ENCODE measurements at regions not wholly inside any gene's neighbourhood (a gene's known extent, or its start where the extent isn't known, plus 50 kb on each side); places are given as distances from the start of the nearest gene placed in this dataset.

GRCh38 chr12:24463375-24463774 lies 485.5 kb downstream of the BCAT1 start:
- DNase-seq, result no peak

GRCh38 chr12:24462946-24463345 lies 486.0 kb downstream of the BCAT1 start:
- DNase-seq, result no peak

- no peak for DNase-seq
These were observed 488.4 kb downstream of the BCAT1 start for GRCh38 chr12:24460506-24460905.

- DNase-seq, result no peak
These were observed 488.8 kb downstream of the BCAT1 start for GRCh38 chr12:24460099-24460498.

GRCh38 chr12:24455811-24456210 lies 493.1 kb downstream of the BCAT1 start:
- DNase-seq, result no peak

GRCh38 chr12:24447678-24448077 lies 498.2 kb upstream of the SOX5 start:
- no peak for DNase-seq

- DNase-seq, result no peak
These were observed 496.8 kb upstream of the SOX5 start for GRCh38 chr12:24446287-24446686.

- DNase-seq, result no peak
These were observed 495.2 kb upstream of the SOX5 start for GRCh38 chr12:24444634-24445033.

GRCh38 chr12:24441458-24441857 lies 492.0 kb upstream of the SOX5 start:
- DNase-seq, result no peak

- no peak for DNase-seq
These were observed 487.2 kb upstream of the SOX5 start for GRCh38 chr12:24436667-24437066.

- DNase-seq, result no peak
These were observed 482.4 kb upstream of the SOX5 start for GRCh38 chr12:24431872-24432271.

- DNase-seq, result no peak
These were observed 478.3 kb upstream of the SOX5 start for GRCh38 chr12:24427776-24428175.

- no peak for DNase-seq
These were observed 476.1 kb upstream of the SOX5 start for GRCh38 chr12:24425601-24425970.

GRCh38 chr12:24424889-24425600 lies 475.6 kb upstream of the SOX5 start:
- DNase-seq, result no peak

GRCh38 chr12:24424376-24424775 lies 474.9 kb upstream of the SOX5 start:
- no peak for DNase-seq

GRCh38 chr12:24423611-24424010 lies 474.1 kb upstream of the SOX5 start:
- DNase-seq, result no peak

- no peak for DNase-seq
These were observed 472.3 kb upstream of the SOX5 start for GRCh38 chr12:24421759-24422158.

- no peak for DNase-seq
These were observed 468.7 kb upstream of the SOX5 start for GRCh38 chr12:24418157-24418556.

- no peak for DNase-seq
These were observed 467.1 kb upstream of the SOX5 start for GRCh38 chr12:24416423-24417109.

- DNase-seq, result no peak
These were observed 466.5 kb upstream of the SOX5 start for GRCh38 chr12:24415934-24416333.

- no peak for DNase-seq
These were observed 465.0 kb upstream of the SOX5 start for GRCh38 chr12:24414480-24414879.

GRCh38 chr12:24411948-24412347 lies 462.5 kb upstream of the SOX5 start:
- no peak for DNase-seq

- DNase-seq, result no peak
These were observed 460.4 kb upstream of the SOX5 start for GRCh38 chr12:24409868-24410267.

- no peak for DNase-seq
These were observed 458.8 kb upstream of the SOX5 start for GRCh38 chr12:24408305-24408704.

GRCh38 chr12:24407884-24408283 lies 458.4 kb upstream of the SOX5 start:
- no peak for DNase-seq

Data from CD4-positive, alpha-beta T cell treated with Interleukin-21 for 1 hour (primary cell).